Left renal pelvis (tissue), 4 donors: ENCODE measurements at regions not wholly inside any gene's neighbourhood (a gene's known extent, or its start where the extent isn't known, plus 50 kb on each side); places are given as distances from the start of the nearest gene placed in this dataset.
"Not testable (repeated sequence)": the region's sequence is repeated elsewhere in the genome, so short reads cannot be mapped to it uniquely, and the experiment has no call there.

Experiments used
- DNase-seq, 4 donors: peaks; one replicate each; pipeline ENCODE4 v3.0.0-alpha.2; 2013; ENCODE audit warnings: low read depth in 4 of 4, low spot score in 3 of 4

DNA sequence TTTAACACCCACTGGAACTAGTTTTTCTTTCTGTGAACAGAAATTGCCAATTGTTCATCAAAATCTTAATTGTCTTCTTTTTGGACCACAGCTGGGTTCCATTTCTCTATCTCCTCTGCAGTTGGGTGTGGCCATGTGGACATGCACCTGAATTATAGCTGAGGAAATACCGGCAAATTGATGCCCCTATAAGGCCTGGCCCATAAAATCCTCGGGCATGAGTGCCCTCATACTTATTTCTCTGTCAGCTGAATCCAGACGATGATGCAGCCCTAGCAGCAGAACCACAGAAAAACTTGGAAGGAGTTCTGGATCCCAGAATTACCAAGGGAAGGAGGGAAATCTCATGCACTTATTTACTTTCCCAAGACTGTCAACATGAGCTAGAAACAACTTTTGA, 249.0 kb downstream of the CYRIA start:
- no peak for DNase-seq

DNA sequence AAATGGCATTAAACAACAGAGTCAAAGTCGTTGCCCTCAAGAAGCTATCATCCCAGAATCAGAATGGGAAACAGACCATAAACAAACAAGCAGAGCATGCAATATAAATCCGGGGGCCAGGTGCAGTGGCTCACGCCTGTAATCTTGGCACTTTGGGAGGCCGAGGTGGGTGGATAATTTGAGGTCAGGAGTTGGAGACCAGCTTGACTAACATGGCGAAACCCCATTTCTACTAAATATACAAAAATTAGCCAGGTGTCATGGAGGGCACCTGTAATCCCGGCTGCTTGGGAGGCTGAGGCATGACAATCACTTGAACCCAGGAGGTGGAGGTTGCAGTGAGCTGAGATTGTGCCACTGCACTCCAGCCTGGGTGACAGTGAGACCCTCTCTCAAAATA, 249.8 kb downstream of the CYRIA start:
- not testable (repeated sequence) for DNase-seq

GRCh38 chr2:16413947-16414346, 251.7 kb downstream of the CYRIA start:
- DNase-seq, result no peak

DNA sequence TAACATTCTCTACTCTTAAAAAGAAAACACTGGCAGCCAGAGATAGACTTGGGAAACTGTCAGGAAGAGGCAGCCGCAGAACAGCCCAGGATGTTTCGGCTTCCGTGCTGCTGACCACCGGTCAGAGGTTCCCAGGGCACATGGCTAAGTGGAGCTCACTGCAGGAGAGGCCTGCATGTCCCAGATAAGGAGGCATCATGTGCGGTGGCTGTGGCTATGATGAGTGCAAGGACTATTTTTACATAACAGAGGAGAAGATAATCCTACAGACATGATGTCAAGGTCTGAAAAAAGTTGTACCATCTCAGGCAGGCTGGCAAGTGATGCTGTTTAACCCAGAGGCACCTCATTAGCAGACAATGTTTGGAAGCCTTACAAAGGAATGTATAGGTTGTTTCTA, 252.3 kb downstream of the CYRIA start:
- no peak for DNase-seq

GRCh38 chr2:16412321-16413030, 253.2 kb downstream of the CYRIA start:
- DNase-seq, result no peak

DNA sequence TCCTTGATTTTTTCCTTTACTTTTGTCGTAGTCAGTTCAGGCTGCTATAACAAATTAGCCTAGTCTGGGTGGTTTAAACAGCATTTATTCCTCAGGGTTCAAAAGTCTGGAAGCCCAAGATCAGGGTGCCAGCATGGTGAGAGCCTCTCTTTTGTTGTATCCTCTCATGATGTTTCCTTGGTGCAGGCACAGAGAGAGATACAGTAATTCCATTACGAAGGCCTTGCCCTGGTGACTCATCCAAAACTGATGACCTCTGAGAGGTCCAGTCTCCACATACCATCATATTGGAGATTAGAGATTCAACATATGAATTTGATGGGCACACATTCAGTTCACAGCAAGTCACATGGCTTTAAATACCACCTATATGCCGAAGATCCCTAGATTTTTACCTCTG, 253.8 kb downstream of the CYRIA start:
- no peak for DNase-seq

DNA sequence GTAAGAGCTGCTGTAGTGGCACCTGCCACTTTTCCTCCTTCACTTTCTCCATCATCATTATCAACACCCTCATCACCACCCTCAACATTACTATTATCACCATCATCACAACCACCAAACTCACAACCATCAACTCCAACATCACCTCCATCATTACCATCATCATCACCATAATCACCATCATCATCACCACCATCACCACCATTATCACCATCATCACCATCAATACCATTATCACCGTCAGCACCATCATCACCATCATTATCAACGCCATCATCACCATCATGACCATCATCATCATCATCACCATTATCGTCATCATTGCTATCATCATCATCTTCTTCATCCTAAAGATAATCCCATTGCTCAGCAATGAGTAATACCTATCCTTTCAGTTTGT, 255.8 kb downstream of the CYRIA start:
- DNase-seq, result no peak

DNA sequence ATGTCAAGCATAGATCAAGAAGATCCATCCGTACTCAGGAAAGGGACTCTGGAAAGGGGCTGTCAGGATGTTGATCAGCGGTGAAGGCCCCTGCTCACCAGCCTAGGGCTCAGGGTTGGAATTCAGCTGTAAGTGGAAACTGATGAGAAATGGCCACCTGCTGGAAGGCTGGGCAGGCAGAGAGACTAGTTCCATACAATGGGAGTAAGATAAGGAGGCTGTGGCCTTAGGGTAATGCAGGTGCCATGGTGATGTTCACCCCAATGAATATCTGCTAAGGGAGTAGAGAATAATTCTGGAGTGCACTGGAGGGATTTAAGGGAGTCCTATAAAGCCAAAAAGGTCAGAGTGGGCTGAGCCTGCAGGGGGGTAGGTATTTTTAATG, 256.6 kb downstream of the CYRIA start:
- no peak for DNase-seq

- no peak for DNase-seq
Measured at GRCh38 chr2:16408331-16409005, 257.2 kb downstream of the CYRIA start.

GRCh38 chr2:16407358-16407757, 258.3 kb downstream of the CYRIA start:
- no peak for DNase-seq

DNA sequence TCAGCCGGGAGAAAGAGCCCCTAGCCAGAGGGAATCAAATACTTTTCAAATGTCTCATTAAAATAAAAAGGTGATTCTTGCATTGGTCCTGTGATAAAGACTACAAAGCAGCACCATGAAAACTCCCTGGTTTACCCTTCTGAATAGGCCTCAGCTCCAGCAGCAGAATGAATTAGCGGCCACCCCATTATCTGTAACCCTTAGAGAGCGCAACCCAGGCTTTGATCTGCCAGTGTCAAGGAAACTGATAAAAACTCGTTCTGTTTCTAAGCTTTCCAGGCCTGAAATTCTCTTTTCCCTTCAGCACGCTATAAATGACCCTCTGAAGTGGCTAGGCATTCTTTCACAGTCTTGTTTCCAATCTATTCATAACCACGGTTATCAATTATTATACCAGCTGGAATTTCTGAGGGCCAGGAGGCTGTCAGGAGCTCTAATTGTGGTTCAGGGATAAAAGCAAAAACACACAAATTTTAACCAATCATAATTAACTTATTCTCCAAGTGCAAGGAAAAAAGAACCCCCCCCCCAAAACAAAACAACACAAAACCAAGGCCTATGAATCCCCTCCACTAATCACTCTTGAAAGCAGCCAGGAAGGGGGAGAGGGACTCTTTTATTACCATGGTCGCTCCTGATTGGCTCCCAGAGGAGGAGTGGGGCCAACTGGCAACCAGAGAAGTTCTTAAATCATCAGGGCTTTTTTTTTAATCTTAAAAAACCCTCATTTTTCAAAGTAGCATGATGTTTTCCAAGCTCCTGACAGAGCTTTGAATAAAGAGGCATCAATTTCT, 258.9 kb downstream of the CYRIA start:
- peak in 1 of 4 donors; percentile 36 for DNase-seq

DNA sequence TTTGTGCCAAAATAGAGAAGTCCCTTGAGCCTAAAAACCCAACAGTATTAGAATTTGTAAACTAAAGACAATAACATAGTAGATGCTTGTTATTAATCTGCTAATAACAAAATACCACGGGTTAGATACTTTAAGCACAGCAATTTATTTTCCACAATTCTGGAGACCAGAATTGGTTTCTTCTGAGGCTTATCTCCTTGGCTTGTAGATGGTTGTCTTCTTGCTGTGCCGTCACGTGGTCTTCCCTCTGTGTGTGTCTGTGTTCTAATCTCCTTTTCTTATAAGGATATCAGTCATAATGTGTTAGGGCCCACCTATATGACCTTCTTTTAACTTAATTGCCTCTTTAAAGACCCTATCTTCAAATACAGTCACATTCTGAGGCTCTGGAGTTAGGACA, 260.1 kb downstream of the CYRIA start:
- DNase-seq, result no peak

- DNase-seq, result no peak
Measured at GRCh38 chr2:16404551-16405300, 260.9 kb downstream of the CYRIA start.

DNA sequence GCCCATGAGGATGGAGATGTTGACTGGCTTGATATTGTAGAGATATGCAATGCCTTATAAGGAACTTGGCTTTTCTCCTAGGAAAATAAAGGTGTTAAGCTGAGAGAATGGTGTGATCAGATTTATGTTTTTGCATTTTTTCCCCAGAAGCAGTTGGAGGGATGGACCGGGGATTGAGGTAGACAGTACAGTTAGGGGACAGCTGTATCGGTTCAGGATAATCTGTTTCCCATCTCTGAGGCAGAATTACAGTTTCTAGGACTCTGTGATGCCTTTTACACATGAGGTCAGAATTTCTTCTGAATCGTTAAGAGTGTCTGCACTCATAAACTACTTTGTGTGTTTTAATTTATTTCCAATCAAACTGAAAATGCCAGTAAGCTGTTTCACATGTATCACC, 261.5 kb downstream of the CYRIA start:
- no peak for DNase-seq

GRCh38 chr2:16402891-16403290, 262.7 kb downstream of the CYRIA start:
- no peak for DNase-seq

- DNase-seq, result no peak
Measured at GRCh38 chr2:16401761-16402300, 263.8 kb downstream of the CYRIA start.

GRCh38 chr2:16400127-16400623, 265.5 kb downstream of the CYRIA start:
- DNase-seq, result no peak

DNA sequence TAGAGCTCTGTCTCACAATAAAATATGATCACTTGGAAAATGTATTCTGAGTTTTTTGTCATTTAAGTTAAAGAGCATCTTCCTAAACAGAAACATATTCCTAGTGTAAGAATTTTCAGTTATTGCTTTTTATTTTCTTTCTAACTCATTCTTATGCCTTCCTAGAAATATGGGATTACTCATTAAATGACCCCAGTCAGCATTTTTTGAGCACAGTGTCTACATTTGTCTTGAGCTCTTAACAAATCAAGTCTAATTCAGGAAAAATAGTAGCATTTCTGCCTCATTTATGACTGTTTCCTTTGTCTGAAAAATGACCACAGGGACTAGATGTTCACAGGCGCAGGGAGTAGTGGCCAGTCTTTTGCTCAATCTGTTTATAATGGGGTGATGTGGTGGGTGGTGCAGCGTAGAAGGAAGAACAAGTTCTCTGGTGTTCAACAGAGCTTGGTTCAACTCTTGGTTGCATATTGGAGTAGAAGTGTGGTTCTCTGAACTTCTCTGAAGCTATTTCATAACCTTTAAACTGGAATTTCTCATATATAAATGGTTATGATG, 267.1 kb downstream of the CYRIA start:
- no peak for DNase-seq

DNA sequence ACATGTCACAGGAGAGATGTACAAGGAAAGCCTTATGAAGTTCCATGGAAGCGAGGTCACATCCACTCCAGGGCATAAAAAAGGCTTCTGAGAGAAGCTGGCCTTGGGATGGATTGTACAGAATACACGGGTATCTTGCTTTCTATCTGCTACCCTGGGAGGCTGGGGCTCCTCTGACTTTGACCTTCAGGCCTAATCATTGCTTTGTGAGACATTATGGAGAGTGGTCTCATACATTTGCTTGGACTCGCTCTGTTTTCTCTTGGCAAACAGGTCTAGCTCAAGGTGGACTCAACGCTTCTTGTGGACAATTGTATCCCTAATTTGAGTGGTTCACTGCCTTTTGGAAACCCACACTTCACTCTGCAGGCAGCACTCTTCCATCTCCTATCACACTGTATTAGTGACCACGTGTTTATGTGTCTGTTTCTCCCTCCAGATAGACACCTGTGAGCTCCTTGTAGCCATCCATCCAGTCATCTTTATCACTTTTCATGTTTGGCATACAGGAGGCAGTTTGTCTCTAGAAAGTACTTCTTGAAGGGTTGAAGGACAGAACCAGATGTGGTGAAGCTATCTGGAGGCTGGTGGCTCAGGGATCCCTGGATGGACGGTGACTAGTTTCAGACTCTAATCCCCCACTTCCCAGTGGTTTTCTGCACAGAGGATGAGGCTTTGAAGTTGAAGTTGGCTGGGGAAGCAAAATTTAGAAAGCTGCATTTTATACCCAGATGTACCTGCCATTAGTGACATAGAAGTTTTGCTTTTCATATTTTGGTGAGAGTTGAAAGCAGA, 267.8 kb downstream of the CYRIA start:
- DNase-seq, result no peak
